HG02642 (cell line): ENCODE measurements at regions not wholly inside any gene's neighbourhood (a gene's known extent, or its start where the extent isn't known, plus 50 kb on each side); places are given as distances from the start of the nearest gene placed in this dataset.

Experiments used
- ATAC-seq: cut with Tn5 transposase; IDR thresholded peaks from one replicate; pipeline ENCODE4 v1.9.1; 2021; ENCODE audit warnings: mild to moderate bottlenecking; ENCODE audit not compliant: unreplicated experiment, poor library complexity

DNA sequence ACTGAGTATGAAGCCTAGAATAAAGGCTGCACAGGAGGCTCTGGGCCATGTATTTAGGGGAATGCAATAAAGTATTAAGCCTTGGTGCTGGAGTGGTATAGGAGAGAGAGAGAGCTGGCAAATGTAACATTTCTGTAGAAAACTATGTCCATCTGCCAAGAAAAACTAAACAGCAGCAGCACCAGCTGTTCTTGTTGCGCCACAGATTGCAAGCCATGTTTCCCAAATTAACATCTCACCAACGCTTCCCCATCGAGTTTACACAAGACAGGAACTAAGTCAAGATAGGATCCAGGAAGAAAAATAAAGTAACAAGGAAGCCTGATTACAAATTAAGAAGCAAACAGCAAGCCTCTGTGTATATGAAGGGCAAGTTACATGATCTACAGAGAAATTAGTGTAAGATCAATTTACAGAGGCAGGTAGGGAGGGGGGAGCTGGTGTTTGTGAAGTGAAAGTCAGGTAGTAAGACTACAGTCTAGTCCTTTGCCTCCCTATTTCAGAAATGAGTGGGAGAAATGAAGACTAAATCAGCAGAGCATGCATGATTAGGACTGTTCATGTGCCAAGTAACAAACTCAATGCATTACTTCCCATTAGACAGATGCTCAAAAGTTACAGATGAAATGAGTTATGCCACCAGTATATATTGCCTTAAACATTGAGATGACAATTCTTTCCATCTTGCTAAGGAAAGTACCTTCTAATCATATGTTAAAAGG, 900.5 kb downstream of the EPHA3 start:
- ATAC-seq, result no peak

DNA sequence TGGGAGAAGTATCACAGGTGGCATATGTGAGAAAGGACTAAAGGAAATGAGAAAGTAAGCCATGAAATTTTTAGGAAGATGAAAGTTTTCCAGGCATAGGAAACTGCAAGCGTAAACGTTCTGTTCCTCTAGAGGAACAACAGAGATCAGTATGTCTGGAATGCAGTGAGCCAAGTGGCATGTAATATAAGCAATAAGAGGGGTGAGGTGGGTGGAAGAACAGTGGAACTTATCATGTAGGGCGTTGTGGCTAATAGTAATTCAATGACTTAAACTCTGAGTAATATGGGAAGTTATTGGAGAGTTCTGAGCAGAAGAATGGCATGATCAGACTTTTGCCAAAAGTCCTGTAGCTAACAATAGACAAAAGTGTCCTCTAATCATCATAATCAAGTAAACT, 902.9 kb downstream of the EPHA3 start:
- no peak for ATAC-seq

- ATAC-seq, result no peak
Observed at GRCh38 chr3:90011131-90011530, 903.7 kb downstream of the EPHA3 start.

DNA sequence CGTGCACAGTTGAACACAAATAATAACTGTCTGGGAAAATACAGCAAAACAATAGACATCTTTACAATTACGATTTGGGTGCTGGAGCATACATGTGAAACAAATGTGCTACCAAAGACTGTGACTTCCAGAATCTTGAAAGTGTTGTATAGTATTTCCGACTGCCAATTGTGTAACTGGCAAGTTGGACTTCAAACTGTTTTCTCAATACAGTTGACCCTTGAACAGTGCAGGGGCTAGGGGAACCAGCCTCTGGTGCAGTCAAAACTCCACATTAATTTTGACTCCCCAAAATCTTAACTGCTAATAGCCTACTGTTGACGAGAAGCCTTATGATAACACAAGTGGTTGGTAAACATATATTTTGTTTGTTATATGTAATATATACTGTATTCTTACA, 904.2 kb downstream of the EPHA3 start:
- ATAC-seq, result no peak

DNA sequence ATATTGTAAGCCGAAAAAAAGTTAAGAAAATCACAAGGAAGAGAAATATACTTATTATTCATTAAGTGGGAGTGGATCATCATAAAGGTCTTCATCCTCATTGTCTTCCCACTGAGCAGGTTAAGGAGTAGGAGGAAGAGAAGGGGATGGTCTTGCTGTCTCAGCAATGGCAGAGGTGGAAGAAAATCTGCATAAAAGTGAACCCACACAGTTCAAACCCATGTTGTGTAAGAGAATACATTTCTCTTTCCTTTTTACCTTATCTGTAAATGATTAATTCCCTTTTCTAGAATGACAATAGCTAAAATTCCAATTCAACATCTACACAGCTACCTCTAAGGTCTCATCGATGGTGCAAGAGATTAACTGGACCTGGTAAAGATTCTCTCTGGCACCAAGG, 904.6 kb downstream of the EPHA3 start:
- no peak for ATAC-seq

DNA sequence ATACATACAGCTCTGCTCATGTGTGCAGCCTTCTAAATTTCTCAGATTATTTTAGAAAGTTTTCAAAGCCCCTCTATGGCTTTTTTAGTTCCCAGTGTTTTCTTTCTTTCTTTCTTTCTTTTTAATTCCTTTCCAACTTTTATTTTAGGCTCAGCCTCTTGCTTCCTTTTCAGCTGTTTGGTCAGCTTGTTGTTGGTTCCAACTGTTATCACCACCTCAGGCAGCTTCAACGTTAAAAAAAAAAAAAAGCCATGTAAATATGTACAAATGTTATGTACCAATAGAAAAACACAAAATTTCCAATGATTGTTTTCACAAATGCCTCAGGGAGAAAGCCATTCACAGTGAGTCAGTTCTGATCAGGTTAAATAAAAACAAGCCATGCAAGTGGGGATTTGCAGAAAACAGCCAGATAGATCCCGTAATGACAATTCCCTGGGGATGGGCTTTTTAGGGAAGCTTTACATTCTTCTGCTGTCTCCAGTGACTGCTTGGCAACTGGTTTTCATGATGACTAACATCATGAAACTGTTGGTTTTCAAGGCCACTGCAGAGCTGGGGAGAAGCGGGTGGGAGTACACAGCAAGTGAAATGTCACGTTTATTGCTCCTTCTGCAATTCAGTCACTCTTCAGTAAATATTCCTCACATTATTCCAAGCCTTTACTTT, 908.4 kb downstream of the EPHA3 start:
- ATAC-seq, result no peak

GRCh38 chr3:90016555-90016954, 909.1 kb downstream of the EPHA3 start:
- ATAC-seq, result no peak

DNA sequence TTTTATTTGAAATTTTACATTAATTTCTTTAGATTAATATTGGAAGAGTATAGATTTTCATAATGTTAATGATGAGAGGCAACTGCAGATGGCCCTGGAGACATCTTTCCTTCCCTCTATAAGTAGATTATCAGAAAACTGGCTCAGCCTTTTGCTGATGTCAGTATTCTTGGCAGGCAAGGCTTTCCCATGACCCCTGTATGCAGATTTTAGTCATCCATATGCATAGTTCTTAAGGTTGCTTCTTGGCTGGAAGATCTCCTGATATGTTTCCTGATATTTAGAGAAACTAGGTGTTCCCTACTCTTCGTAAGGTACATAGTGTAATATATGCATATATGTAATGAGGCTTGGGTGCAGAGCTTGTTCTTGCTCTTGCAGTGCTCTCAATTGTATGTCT, 911.4 kb downstream of the EPHA3 start:
- no peak for ATAC-seq

DNA sequence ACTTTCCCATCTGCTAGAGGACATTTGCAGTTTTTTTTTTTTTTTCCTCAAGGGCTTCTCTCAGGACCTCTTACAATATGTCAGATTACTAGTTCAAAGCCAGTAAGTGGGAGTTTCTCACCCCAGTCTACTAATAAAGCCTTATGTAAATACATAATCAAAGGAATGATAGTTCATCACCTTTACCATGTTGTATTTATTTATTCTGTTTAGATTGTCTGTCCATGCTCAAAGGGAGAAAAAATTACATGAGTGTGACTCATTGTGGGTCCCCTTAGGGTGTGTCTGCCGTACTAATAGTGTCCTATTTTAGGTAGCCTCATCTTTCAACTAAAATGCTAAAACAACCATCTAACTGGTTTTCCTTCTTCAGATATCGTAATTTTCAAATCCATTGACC, 917.6 kb downstream of the EPHA3 start:
- ATAC-seq, result no peak

DNA sequence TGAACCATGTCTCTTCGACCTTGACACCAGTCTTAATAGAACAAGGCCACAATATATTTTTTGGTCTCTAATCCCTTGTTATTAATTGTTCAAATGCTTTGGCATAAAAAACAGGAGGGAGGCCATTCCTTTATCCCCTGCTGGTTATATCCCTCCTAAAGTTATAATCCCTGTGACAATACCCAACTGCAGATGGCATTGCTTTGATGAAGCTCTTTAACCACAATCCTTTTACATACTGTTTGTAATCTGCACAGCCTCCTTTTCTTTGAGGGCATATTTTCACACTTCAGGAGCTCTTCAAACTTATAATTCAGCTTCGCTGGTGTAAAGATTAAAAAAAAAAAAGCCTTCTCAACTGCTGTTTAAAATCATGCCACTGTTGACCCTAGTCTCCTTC, 919.0 kb downstream of the EPHA3 start:
- ATAC-seq, result no peak

- ATAC-seq, result no peak
Observed at GRCh38 chr3:90031121-90031520, 923.7 kb downstream of the EPHA3 start.

DNA sequence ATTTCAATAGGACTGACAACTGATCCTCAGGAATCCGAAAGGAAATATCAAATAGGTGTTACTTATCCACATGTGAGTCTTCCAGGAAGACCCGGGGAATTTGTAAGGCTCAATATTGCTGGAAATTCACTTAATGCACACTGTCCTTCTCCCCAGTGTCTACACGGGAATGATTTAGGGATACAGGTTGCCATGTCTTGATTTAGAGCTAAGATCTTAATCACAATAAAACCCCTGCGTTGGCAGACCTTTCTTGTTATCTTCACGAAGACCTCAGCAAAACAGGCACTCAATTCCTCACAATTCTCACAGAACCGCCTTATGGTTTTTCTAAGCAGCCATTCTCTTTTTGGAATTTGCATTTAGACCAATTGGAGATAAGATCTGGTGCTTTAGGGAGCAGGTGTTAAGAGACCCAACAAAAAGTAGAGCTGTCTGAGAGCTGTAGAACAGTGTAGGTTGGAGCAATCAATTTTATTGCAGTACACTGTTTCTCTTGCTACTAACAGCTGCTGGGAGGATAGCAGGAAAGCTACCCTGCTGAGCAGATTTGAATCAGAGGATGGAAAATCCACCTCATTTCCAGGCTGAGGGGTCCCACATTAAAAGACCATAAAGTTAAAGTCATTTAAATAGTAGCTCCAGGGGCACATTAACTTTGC, 925.7 kb downstream of the EPHA3 start:
- ATAC-seq, result no peak

DNA sequence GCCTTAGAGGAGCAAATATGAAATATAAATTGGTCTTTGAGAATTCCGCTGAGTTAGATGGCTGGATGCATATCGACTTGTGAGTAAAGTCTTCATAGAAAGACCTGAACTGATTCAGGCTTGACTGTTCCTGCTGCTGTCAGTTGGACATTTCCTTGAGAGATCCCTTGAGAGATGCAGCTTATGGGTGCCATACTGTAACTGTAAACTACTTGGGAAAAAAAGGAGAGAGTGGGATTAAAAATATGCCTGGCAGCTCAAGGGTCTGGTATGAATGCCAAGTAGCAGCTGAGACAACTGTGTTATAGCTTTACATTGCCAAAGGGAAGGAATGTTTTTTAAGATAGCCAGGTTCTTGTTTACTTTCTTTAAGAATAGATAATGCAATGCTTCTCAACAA, 926.6 kb downstream of the EPHA3 start:
- ATAC-seq, result no peak

- no peak for ATAC-seq
Observed at GRCh38 chr3:90035643-90036042, 928.2 kb downstream of the EPHA3 start.

DNA sequence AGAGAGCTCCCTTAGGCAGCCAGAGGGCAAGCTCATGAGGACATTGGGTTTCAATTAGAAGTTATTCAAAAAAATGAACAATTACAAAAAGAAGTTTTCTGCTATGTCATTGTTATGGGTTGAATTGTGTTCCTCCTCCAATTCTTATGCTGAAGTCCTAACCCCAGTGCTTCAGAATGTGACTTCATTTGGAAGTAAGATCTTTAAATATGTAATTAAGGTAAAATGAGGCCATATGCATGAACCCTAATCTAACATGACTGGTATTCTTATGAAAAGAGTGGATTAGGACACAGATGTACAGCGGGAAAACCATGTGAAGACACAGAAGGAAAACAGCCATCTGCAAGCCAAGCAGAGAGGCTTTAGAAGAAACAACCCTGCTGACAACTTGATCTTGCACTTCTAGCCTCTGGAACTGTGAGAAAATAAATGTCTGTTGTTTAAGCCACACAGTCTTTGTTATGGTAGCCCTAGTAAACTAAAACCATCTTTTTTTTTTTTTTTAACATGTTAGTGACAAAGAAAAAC, 929.6 kb downstream of the EPHA3 start:
- ATAC-seq, result no peak

DNA sequence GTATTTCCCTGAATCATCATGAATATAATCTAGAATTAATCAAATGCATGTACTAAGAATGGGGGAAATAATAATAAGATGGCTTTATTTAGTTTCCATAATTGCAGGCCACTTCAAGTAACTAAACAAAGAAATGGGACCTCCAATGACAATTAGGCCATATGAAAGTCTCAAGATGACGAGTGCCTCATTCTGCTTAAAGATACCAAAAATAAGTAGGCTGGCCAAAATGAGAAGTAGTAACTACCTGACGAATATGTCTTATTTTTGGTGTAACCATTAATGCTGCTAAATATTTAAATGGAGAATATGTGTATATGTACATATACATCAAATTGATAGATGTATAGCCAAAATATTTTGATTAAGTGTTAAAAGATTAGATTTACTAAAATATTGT, 932.6 kb downstream of the EPHA3 start:
- ATAC-seq, result no peak

- ATAC-seq, result no peak
Observed at GRCh38 chr3:90040554-90040953, 933.1 kb downstream of the EPHA3 start.

GRCh38 chr3:90041995-90042394, 934.6 kb downstream of the EPHA3 start:
- ATAC-seq, result no peak

GRCh38 chr3:90043287-90043686, 935.9 kb downstream of the EPHA3 start:
- no peak for ATAC-seq

GRCh38 chr3:90044084-90044816, 936.8 kb downstream of the EPHA3 start:
- no peak for ATAC-seq
